Activated effector memory CD4-positive, alpha-beta T cell treated with Interleukin-2 at 50 U/mL for 16 hours (primary cell): ENCODE measurements at regions not wholly inside any gene's neighbourhood (a gene's known extent, or its start where the extent isn't known, plus 50 kb on each side); places are given as distances from the start of the nearest gene placed in this dataset.

Experiments used
- DNase-seq: peaks from one replicate; pipeline ENCODE4 v3.0.0-alpha.2; 2020

- no peak for DNase-seq
Measured at GRCh38 chr10:47237316-47238260, 62.4 kb upstream of the GDF10 start.

DNA sequence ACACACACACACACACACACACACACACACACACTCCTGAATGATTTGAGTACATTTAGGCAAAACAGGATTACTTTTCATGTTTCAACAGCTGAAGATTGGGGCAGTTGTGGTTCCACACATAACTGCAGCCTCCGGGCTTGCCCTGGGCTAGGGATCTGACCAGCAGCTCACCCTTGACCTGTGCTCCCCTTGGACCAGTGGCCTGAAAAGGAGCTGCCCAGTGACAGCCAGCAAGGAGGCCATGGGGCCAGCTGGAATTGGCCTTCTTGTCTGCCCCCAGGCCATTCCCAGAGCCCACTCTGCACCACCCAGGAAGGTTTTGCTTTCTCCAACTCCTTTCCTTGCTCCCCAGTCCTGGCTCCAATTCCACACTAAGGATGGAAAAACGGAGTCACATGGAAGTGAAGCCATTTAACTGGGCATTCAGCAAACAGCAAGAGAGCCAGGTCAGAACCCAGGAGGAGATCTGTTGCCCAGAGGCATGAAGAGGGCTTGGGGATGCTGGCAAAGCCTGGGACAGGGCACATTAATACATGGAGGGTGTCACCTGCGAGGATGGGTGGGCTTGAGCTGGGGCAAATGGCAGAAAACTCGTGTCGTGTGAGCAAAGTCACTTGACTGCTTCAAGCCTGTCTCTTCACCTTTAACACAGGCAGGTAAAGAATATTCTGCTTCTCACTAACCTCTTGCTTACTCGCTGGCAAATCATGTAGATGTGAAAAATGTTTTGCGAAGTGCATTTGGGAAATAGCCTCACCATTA lies 61.5 kb upstream of the GDF10 start:
- DNase-seq = no peak

- no peak for DNase-seq
Measured at GRCh38 chr10:47239211-47239610, 60.8 kb upstream of the GDF10 start.

DNA sequence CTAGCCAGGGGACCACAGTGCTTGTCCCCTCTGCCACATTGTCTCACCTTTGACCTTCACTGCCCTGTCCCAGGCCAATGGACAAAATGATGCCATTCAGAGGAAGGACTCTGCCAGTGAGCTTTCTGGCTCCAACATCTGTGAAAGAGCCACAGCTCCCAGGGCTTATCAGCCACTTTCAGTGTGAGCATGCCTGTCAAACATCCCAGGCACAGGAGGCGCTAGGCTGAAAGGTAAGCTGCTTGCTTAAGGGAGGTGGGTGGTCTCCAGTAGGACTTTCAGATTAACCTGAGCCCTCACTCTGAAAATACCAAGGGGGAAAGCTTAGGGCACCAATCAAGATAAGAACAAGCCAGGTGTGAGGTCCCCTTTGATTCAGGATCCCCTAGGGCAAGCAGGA lies 59.8 kb upstream of the GDF10 start:
- no peak for DNase-seq

DNA sequence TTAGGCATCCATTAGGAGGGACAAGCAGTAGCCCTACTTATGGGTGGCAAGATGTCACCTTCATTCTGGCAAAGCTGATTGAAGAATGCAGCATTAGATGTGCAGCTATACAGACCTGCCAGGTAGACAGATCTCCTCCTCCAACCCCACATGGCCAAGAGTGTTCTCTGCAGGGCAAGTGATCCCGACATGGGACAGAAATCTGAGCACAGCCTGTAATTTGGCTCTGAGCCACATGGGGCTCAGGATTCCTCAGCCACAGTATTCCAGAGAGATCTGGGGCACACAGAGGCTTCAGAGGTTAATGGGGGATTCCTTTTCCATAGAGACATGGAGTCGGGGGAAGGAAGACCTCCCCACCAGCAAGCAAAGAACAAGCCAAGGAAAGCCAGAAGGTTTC lies 58.7 kb upstream of the GDF10 start:
- DNase-seq = no peak

DNA sequence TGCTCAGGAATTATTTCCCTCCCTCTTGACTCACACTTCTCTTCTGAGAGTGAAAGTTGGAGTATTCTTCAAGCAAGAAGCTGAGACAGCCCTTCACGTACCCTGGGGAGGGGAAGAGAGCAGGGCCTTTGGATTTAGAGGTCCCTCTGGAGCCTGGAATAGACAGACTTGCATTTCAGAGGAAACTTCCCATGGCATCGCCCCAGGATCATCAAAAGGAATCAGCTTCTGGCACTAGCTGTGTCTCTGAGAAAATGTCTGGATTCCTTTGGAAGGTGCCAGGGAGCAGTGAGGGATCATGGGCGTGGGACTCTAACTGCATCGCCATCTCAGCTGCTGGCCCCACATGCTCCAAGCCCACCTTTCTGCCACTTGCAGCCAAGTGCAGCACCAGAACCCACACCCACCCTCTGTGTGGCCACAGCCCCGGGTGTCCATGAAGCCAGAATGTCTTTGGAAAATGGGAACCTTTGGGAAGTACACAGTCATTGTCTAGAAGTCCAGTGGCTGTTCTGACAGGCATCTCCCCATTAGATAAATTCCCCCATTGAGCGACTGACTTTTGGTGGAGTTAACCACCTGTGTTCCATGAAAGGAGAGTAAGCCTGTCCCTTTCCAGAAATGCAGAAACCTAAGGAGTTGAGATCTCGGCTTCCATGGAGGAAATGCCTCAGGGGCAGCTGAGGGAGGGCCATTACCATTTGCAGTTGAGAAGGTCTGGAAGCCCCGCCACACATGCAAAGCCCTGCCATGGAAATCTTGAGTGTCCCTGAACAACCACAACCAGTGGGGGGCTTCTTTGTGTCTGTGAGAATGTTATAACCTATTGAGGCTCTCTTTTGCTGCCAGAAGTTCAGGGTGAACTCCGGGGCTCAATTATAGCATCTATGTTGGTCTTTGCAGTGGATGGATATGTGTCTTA lies 57.8 kb upstream of the GDF10 start:
- no peak for DNase-seq

DNA sequence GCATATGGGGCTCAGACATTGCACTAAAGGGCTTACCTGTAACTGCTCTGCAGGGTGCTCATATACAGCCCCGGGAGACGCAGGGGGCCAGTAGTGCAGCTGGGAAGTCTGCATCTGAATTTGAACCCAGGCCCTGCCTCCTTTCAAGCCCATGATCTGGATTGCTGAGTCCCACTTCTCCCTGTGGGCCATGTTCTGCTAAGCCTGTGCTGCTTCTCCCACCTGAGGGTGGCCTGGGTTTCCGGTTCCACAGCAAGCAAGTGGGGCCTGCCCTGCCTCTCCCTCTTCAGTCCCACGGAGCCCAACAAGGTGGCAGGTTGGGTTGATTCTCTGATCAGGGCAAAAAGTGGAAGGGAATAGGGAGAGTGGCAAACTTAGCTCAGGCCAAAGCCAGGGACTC lies 56.6 kb upstream of the GDF10 start:
- DNase-seq = no peak

DNA sequence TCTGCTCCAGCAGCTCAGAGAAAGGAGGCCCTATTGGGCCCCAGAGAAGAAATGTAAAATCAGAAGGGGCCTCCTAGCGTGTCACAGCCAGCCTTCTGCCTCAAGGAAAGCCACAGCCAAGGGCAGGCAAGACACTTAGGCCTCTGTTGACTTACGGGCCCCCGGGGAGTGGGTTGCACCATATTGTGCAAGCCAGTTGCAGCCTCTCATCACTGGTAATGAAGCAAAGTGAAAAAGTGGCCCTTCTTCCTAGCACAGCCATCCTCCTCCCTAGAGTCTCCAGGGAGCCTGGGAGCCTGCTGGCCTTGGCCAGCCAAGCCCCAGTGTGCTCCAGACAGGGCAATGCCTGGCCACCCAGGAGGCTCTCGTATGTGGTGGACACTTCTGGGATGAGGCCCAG lies 56.2 kb upstream of the GDF10 start:
- DNase-seq = no peak

- DNase-seq = no peak
Measured at GRCh38 chr10:47244560-47245500, 55.2 kb upstream of the GDF10 start.

GRCh38 chr10:47245731-47246350 lies 54.2 kb upstream of the GDF10 start:
- DNase-seq = no peak

- no peak for DNase-seq
Measured at GRCh38 chr10:47246406-47247147, 53.4 kb upstream of the GDF10 start.

GRCh38 chr10:47247148-47248059 lies 52.6 kb upstream of the GDF10 start:
- DNase-seq = no peak

DNA sequence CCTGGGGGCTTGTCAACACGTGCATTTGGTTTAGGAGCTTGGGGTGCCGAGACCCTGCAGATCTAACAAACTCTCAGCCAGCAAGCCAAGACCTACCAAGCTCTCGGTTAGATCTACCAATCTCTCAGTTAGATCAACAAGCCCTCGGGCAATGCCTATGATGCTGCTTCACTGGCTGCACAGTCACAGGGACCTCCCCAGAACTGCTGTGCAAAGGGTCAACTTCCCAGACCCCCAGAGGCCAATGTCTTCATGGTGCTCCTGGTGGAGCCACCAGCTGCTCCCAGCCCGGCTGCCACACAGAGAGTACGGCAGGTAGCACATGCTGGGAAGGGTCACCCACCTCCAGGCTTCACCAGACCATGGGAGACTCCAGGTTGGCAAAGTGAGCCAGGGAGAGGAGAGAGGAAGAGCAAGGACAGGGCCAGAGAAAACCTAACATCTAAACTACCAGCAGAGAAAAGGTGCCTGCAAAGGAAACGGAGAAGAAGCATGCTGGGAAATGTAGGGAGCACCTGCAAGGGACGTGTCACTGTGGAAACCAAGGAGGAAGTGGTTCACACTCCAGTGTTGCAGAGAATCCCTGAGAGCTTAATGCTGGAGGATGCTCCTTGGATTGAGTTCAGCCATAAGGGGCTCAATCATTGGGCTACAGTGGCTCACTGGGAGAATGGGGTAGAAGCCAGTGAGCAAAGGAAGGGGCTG lies 51.5 kb upstream of the GDF10 start:
- no peak for DNase-seq

GRCh38 chr10:47249881-47250280 lies 50.1 kb upstream of the GDF10 start:
- no peak for DNase-seq
